Urothelium cell line (cell line): ENCODE measurements at regions not wholly inside any gene's neighbourhood (a gene's known extent, or its start where the extent isn't known, plus 50 kb on each side); places are given as distances from the start of the nearest gene placed in this dataset.
A peak's percentile ranks its signal among the peaks of the same experiment; 100 is the strongest.
"Not testable (repeated sequence)": the region's sequence is repeated elsewhere in the genome, so short reads cannot be mapped to it uniquely, and the experiment has no call there.

Experiments
- DNase-seq: peaks from one replicate; pipeline ENCODE4 v3.0.0; 2011; ENCODE audit warnings: low spot score, mixed read lengths
- FAIRE-seq: peaks from 2 replicates; lab custom pipeline; 2011; peaks lifted over from hg19 to GRCh38; lab: Jason Lieb, UNC

DNA sequence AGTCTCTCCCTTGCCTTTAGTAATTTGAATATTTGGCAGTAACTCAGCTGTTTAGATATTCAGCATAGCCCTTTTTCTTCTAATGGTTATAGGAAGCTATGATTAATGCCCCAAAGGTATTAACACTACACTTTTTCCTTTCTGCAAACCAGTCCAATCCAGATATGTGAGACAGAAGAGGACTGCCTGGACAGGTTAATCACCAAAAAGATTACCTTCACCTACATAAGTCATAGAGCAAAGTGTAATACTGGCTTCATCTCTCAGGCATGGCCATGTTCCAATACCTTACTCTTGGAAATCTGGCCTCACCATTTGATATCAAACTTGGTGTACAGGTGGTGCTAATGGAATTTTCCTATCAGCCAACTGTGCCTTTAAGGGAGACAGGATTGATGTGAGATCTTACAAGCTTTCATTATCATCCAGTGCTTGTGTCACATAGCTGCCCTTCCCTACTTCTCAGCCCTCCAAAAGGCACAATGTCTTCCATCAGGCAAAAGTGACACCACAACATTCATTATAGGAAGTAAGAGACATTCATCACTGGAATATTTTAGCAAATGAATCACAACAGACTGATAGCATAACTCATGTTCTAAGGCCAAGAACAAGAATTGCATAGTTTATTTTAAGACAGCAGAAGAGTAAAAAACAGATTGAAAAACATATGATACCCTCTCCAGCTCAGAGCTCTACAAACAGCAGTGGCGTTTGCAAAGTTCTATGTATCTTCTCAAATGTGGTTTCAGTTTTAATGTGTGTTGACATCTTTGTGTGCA is 91.2 kb upstream of the PAM start:
- DNase-seq (no peak), FAIRE-seq (no peak)

DNA sequence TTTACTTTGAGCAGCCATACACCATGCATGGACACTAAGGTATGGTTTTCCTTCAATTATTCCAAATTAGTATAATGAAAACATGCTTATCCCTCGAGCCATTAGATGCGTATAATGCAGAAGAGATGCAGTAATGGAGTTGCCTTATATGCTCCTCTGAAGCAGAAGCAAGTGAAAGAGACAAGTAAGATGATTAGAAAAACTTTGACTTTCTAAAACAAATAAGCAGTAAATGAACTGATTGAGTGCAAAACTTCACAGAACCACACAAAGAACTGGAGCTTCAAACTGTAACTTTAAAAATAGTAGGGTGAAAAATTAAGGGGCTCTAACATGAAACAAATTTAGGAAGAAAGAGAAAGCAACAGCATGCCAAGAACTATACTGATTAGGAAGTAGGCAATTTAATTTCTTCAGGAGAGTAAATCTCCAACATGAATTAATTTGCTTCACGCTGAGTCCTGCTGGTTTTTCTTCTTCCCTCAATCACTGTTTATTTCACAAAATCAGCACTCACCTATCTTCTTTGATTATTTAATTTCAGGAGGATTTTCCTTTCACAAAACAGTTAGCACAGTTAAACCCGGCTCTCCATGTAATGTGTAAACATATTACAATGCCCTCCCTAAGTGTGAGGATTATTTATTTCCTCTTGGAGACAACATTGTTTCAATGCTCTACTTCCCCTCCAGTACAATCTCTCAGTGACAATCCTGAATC is 90.3 kb upstream of the PAM start:
- DNase-seq (no peak), FAIRE-seq (no peak)

DNA sequence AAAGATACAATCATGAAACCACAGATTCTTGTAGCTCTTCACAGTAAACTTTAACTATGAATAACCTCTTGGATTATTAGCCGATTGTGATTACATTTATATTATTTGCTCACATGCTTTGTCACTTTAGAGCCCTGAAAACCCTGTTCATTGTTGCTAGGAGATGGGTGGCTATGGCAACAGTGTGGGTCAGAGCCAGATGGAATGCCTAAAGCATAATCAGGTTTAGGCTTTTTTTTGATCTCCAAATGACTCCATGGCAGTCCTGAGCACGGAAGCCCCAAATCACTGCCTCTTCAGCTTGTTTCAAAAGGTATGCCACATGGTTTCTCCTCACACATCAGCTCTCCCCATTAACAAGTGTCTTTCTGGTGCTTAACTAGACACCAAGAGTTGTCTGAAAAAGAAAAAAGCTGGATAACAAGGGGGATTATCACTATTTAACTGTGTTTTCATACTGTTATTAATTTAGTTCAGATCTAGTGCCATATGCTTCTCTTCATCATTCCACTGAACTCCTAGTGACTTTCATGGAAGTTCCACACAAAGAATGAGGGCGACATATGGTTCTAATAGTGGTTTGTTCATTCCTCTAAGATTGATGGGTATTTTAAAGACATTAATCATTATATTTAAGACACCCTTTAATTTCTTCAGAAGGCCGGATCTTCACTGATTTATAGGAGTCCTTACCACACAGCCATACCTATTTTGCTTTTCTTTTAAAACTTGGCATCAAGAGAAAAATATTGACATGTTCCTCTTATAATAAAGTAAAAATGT is 88.8 kb upstream of the PAM start:
- DNase-seq (no peak), FAIRE-seq (no peak)

DNA sequence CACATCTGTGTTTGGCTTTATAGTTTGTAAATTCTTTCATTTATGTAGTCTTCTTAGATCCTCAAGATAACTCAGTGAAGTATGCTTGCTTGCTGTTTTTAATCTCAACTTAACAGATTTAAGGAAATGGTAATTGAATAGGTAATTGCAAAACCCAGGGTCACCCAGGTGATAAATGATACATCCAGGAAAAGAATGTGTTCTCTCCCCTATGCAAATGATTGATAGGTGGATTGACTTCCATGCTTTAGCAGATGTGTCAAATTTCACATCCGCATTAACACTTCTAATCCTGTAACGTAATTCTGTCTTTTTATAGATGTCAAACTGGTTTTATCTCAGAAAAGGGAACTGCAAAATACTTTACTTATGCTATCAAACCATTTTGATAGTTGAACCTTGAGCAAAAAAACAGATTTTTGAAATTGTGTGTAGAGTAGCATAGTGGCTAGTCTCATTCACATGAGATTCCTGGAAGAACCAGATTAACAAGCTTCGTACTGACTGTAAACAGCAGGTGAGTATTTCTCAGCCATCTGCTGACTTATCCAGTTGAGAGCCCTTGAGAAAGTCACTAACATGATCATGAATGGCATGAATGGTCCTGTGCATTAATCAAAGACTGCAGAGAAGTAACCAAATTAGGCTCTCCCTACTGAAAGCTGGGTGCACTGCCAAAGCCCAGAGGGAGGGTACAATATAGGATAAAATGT is 86.7 kb upstream of the PAM start:
- FAIRE-seq (no peak), DNase-seq (no peak)

DNA sequence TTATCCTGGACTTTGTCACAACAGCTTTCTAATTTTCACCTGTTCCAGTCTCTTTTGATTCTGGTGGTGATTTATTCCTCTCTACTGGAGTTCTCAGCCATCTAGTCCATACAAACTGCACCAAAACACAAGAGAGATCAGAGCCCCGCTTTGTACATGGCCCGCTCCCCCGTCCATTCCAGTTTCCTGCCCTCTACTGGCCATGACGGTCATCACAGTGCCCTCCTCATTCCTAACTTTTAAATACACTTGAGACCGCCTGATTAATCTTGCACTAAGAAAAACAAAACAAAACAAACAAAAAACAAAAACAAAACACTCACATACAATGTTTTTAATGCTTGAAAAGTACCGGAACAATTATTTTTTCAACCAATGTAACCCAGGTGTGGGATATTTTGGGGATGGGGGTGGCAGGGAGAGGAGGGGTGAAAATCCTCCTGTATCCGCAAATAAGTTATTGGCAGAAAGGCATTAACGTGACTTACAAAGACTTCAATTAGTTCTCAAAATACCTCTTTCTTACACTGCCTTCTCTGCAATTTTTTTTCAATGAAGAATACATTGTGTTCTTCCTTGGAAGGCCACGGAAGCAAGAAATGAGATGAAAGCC is 84.8 kb upstream of the PAM start:
- FAIRE-seq, result no peak

DNA sequence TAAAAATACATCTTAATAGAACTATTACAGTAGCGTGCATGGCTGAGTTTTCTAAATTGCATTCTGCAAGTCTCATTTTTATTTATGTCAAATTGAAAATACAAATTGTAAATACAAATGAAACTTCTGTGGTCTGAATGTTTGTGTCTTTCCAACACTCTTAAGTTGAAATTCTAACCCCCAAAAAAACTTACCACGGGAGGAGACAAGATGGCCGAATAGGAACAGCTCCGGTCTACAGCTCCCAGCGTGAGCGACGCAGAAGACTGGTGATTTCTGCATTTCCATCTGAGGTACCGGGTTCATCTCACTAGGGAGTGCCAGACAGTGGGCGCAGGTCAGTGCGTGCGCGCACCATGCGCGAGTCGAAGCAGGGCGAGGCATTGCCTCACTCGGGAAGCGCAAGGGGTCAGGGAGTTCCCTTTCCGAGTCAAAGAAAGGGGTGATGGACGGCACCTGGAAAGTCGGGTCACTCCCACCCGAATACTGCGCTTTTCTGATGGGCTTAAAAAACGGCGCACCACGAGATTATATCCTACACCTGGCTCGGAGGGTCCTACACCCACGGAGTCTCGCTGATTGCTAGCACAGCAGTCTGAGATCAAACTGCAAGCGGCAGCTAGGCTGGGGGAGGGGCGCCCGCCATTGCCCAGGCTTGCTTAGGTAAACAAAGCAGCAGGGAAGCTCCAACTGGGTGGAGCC is 83.9 kb upstream of the PAM start:
- not testable (repeated sequence) for DNase-seq, FAIRE-seq

More for the DNA sequence above, 84.8 kb upstream of the PAM start:
- DNase-seq, result peak; percentile 38

DNA sequence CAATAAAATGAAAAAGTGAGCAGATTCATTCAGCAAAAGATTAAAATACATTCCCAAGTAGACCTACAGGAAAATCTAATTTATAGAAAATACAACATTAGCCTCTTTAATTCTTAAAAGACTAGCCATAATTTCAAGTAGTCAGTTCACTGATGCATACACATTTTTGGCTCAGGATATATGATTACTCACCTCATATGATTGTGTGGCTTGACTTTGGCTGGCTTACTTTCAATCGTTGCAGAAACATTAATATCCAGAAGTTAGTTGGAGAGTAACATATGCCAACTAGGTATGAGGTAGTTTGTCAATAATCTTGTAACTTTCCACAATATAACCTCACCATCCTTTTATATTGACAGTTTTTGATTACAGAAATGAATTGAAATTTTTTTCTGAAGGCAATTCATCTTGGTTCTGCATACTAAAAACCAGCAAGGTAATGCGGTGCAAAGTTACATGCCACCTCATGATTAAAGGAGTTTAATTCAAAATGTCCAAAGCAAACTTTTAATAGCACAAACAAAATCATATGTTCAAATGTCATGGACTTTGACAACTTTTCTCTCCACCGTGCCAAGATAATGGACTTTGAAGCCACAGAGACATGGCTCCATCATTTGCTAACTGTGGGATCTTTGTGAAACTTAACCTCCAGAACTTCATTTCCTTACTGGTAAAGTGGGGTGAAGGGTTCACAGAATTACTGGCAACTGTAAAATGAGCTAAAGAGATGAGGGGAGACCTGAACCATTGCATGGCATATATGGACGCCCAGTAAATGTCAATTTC is 76.6 kb upstream of the PAM start:
- FAIRE-seq (no peak), DNase-seq (no peak)

DNA sequence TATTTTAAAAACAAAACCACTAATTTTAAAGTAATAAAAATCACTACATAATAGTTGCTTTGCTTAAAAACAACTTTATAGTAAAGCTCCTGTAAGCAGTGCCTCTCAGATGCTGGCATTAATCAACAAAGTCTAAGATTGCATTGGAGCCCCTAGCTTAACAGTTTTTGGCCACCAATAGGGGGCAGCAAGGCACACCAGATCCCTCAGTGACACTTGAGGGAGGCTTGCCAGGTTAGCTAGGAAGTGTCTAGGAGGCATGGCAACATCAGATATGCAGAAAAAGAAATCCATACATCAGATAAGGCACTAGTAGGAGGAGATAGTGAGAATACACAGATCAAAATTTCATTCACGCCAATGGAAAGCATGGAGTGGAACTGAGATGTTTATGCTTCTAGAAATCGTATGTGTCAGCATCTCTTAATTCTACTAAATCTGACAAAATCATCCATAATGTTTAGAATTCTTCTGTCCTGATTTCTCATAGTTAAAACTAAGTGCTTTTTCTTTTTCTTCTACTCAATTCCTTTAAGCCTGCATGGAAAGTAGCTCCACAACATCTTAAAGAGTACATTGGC is 73.6 kb upstream of the PAM start:
- DNase-seq (peak; percentile 48), FAIRE-seq (no peak)

DNA sequence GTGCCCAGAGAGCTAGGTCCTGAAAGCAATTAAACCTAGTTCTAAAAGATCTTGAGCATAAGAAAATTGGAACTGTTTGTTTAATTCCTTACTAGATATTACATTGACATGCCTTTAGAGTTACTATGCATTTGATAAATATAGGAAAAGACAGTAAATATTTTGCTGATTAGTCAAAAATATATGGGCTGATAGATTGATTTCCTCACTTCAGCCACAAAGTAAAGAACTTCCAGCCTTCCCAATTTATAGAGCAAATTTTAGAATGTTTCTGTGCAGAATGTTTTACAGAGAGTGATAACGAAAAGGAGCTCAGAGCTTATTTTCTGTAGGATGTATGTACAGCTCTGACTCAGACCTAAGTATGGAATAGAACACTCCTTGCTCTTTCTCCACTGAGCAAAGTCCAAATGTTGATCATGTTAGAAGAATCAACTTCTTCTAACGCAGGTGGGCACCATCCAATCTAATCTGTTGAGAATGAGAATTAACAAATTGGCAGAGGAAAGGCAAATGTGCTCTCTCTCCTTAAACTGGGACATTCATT is 72.9 kb upstream of the PAM start:
- DNase-seq, result no peak
- no peak for FAIRE-seq

DNA sequence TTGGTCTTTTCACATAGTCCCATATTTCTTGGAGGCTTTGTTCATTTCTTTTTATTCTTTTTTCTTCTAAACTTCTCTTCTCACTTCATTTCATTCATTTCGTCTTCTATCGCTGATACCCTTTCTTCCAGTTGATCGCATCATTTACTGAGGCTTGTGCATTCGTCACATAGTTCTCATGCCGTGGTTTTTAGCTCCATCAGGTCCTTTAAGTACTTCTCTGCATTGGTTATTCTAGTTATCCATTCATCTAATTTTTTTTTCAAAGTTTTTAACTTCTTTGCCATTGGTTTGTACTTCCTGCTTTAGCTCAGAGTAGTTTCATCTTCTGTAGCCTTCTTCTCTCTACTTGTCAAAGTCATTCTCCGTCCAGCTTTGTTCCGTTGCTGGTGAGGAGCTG is 67.0 kb upstream of the PAM start:
- not testable (repeated sequence) for FAIRE-seq, DNase-seq

DNA sequence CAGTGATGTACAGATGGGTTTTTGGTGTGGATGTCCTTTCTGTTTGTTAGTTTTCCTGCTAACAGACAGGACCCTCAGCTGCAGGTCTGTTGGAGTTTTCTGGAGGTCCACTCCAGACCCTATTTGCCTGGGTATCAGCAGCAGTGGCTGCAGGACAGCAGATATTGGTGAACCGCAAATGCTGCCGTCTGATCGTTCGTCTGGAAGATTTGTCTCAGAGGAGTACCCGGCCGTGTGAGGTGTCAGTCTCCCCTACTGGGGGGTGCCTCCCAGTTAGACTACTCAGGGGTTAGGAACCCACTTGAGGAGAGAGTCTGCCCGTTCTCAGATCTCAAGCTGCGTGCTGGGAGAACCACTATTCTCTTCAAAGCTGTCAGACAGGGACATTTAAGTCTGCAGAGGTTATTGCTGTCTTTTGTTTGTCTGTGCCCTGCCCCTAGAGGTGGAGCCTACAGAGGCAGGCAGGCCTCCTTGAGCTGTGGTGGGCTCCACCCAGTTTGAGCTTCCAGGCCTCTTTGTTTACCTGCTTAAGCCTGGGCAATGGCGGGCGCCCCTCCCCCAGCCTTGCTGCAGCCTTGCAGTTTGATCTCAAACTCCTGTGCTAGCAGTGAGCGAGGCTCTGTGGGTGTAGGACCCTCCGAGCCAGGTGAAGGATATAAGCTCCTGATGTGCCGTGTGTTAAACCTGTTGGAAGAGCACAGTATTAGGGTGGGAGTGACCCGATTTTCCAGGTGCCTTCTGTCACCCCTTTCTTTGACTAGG is 66.3 kb upstream of the PAM start:
- FAIRE-seq, DNase-seq: not testable (repeated sequence)

DNA sequence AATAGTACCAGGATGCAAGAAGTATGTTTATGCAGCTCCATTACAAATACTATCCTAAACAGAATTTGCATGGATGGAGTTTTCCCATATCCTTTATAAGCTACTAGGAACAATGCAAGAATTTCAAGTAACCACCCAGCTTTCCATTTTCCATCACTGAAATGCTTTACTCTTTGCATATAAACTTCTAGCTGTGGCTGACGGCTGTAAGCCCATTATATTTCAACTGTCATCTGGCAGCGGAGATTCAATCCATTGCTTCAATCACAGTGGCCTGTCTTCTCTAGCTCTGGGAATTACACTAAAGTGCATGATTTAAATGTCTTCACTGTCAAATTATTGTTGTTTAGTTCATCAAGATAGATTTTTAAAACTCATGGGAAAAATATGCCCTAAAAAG is 64.2 kb upstream of the PAM start:
- DNase-seq (no peak), FAIRE-seq (no peak)

DNA sequence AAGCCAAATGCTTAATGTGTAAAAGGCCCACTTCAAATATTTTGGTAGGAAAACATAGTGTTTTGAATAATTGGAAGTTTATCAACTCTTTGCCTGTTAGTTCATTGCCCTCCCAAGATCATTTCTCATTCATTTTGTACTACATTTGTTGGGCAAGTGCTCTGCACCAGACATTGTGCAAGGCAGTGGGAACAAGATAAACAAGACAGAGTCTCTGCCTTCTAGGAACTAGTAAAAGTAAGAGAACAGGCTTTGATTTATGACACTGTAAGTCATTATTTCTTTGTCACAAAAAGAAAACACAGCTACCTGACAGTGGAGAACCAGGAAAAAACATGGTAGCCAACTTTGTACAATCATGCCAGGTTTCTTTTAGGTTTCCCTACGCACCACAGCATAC is 63.7 kb upstream of the PAM start:
- FAIRE-seq (no peak), DNase-seq (no peak)

DNA sequence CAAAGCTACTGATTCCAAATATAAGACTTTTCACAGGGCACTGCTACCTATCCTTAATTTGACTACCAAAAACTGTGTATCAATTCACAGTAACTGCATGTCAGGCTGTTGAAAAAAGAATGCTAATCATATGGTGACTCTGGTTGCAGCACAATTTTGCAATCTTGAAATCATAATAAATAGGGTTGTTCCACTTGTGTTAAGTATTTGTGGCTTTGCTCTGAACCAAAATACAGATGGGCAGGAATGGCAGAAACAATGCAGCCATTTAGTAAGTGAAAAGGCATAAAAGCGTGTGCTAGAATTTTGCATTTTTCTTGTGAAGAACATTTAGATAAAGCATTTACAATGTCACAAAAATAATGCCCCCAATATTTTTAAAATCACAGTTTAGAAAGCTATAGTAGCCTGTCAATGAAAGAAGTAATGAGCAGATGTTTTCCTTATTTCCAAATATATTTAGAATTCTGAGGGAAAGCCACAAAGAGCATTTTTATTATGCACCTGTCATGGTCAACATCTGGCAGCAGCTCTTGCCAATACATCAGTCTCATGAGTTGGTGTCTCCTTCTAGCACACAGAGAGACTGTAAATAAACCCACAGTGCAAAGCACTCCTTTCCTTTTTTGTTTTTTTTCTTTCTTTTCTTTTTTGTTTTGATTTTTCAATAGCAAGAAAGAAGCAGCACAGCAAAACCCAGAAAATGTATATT is 54.8 kb upstream of the PAM start:
- FAIRE-seq (no peak), DNase-seq (no peak)

DNA sequence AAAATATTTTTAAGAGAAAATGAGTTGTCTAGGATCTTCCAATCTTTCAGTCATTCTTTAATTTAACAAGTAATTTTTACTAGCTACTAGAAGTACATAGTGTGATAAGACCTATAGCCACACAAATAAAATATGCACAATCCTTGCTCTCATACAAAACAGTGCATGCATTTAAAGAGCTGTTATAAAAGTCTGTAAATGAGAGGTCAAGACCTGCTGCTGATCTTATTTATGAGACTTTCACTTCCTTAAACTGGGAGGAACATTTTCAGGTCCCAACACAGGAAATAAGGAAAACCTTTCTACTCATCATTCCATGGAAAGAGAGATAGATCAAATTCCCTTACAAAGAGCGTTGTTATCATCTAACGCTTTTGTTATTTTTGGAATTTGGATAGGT is 54.2 kb upstream of the PAM start:
- DNase-seq, result no peak
- no peak for FAIRE-seq

DNA sequence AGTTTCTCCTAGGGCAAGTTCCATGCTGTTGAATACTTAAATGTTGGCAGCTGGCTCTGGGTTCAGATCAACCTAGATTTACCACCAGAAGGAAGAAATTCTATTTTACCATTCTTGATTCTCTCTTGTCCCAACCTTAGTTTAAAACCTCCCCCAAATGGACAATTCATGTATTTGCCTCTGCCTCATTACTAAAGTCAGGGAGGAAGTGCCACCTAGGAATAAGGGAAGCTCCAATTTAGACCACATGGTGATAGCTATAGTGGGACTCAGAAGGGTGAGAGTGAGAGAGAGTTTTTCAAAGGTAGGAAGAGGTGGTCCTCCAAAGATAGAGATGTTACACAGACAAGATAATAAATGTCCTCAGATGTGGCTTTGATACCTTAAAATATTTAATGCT is 53.4 kb upstream of the PAM start:
- no peak for DNase-seq

More for the DNA sequence above, 53.4 kb upstream of the PAM start:
- FAIRE-seq, result no peak
